ENCODE measurements at regions not wholly inside any gene's neighbourhood (a gene's known extent, or its start where the extent isn't known, plus 50 kb on each side); places are given as distances from the start of the nearest gene placed in this dataset.

- Mint-ChIP-seq H3K27me3 (no peaks in the 10 kb centered on the region), H3K4me3 (no peak overlapping the region), H3K4me1 (no peaks in the 10 kb centered on the region), H3K27ac (no peak overlapping the region), H3K9me3 (ENCODE audit: insufficient read depth) (peaks cover 5% of the 10 kb centered on the region)
- H3K27ac ChIP-seq (ENCODE audit: low read length in 2 of 2) = no peak overlapping the region
- no peak for DNase-seq
- ChIA-PET POLR2A (no interaction called here), CTCF (no interaction called here)
- no peaks in the 10 kb centered on the region for H4K20me1 ChIP-seq (ENCODE audit: control insufficient read depth, insufficient read depth, low read length, poor library complexity, severe bottlenecking)
- H3K27me3 ChIP-seq (replicated peaks in 1 of 4; ENCODE audit: control extremely low read depth in 1 of 4, control insufficient read depth in 3 of 4, insufficient read depth in 4 of 4, low read length in 3 of 4) = no peaks in the 10 kb centered on the region
- intact Hi-C loops (cut with micrococcal nuclease) = no loop called here
- no CpG with 5 or more reads among the region's 3 CpGs for WGBS (ENCODE audit: insufficient coverage)
- no peak overlapping the region for H2AFZ ChIP-seq (ENCODE audit: insufficient read depth, low read depth, low read length, poor library complexity, severe bottlenecking)
- TF ChIP-seq CTCF (IDR thresholded peaks at IDR 0.05) (no peak), EZH2 (IDR thresholded peaks at IDR 0.05; ENCODE audit: borderline replicate concordance, insufficient read depth, low read depth, low read length, poor library complexity, severe bottlenecking) (no peak)
- H3K36me3 ChIP-seq (replicated peaks in 1 of 2; ENCODE audit: control extremely low read depth in 1 of 2, control insufficient read depth in 1 of 2, extremely low read depth in 1 of 2, insufficient read depth in 2 of 2, low read length in 1 of 2) = no peaks in the 10 kb centered on the region
- no peaks in the 10 kb centered on the region for H3K79me2 ChIP-seq (ENCODE audit: control insufficient read depth, insufficient read depth, low read length)
- no peak overlapping the region for H3K4me2 ChIP-seq (replicated peaks; ENCODE audit: low read depth, low read length, poor library complexity, severe bottlenecking)
- H3K9ac ChIP-seq (ENCODE audit: low read length) = no peak overlapping the region
- ATAC-seq (ENCODE audit: low read depth) = no peak
- H3K4me1 ChIP-seq (ENCODE audit: control insufficient read depth in 2 of 2, insufficient read depth in 2 of 2, low read length in 2 of 2) = no peaks in the 10 kb centered on the region
- no peak overlapping the region for H3K4me3 ChIP-seq (ENCODE audit: control extremely low read depth in 1 of 5, extremely low read depth in 1 of 5, insufficient read depth in 1 of 5, low read depth in 2 of 5, low read length in 4 of 5)
- H3K9me3 ChIP-seq (ENCODE audit: control extremely low read depth in 1 of 3, control insufficient read depth in 2 of 3, insufficient read depth in 1 of 3, low read length in 2 of 3) = peaks cover 0 to 6% (median 0%) of the 10 kb centered on the region in 3 donors
Observed at GRCh38 chr9:12584656-12585522, 108.3 kb upstream of the TYRP1 start.

GRCh38 chr9:12595400-12595799 is 97.8 kb upstream of the TYRP1 start:
- H3K79me2 ChIP-seq (ENCODE audit: control insufficient read depth, insufficient read depth, low read length) = no peaks in the 10 kb centered on the region
- H3K27ac ChIP-seq (ENCODE audit: low read length in 2 of 2) = no peak overlapping the region
- CTCF ChIA-PET = no interaction called here
- DNase-seq (no peak), ATAC-seq (ENCODE audit: low read depth) (no peak)
- no peak overlapping the region for H3K4me3 ChIP-seq (ENCODE audit: control extremely low read depth in 1 of 5, extremely low read depth in 1 of 5, insufficient read depth in 1 of 5, low read depth in 2 of 5, low read length in 4 of 5)
- Mint-ChIP-seq H3K4me1 (no peaks in the 10 kb centered on the region), H3K9me3 (ENCODE audit: insufficient read depth) (no peaks in the 10 kb centered on the region), H3K4me3 (no peak overlapping the region), H3K27ac (no peak overlapping the region), H3K27me3 (no peaks in the 10 kb centered on the region)
- intact Hi-C loops (cut with micrococcal nuclease) = no loop called here
- WGBS (ENCODE audit: insufficient coverage) = 92% methylated on average over 2 of the region's 3 CpGs
- no peak overlapping the region for H3K9ac ChIP-seq (ENCODE audit: low read length)
- H3K27me3 ChIP-seq (replicated peaks in 1 of 4; ENCODE audit: control extremely low read depth in 1 of 4, control insufficient read depth in 3 of 4, insufficient read depth in 4 of 4, low read length in 3 of 4) = no peaks in the 10 kb centered on the region
- no peaks in the 10 kb centered on the region for H3K36me3 ChIP-seq (replicated peaks in 1 of 2; ENCODE audit: control extremely low read depth in 1 of 2, control insufficient read depth in 1 of 2, extremely low read depth in 1 of 2, insufficient read depth in 2 of 2, low read length in 1 of 2)
- H4K20me1 ChIP-seq (ENCODE audit: control insufficient read depth, insufficient read depth, low read length, poor library complexity, severe bottlenecking) = no peaks in the 10 kb centered on the region
- no peaks in the 10 kb centered on the region for H3K9me3 ChIP-seq (ENCODE audit: control extremely low read depth in 1 of 3, control insufficient read depth in 2 of 3, insufficient read depth in 1 of 3, low read length in 2 of 3)
- H3K4me1 ChIP-seq (ENCODE audit: control insufficient read depth in 2 of 2, insufficient read depth in 2 of 2, low read length in 2 of 2) = no peaks in the 10 kb centered on the region
- POLR2A ChIA-PET = no interaction called here
- TF ChIP-seq EZH2 (IDR thresholded peaks at IDR 0.05; ENCODE audit: borderline replicate concordance, insufficient read depth, low read depth, low read length, poor library complexity, severe bottlenecking) (no peak), CTCF (IDR thresholded peaks at IDR 0.05) (no peak)
- no peak overlapping the region for H3K4me2 ChIP-seq (replicated peaks; ENCODE audit: low read depth, low read length, poor library complexity, severe bottlenecking)
- H2AFZ ChIP-seq (ENCODE audit: insufficient read depth, low read depth, low read length, poor library complexity, severe bottlenecking) = no peak overlapping the region

Data from B cell (primary cell).